ENCODE measurements at regions not wholly inside any gene's neighbourhood (a gene's known extent, or its start where the extent isn't known, plus 50 kb on each side); places are given as distances from the start of the nearest gene placed in this dataset.

GRCh38 chr6:8657522-8657921 lies 222.2 kb upstream of the SLC35B3 start:
- TF ChIP-seq CTCF (IDR thresholded peaks at IDR 0.05) (no peak), POLR2A (IDR thresholded peaks at IDR 0.05) (no peak)
